ACC112 (cell line): ENCODE measurements at regions not wholly inside any gene's neighbourhood (a gene's known extent, or its start where the extent isn't known, plus 50 kb on each side); places are given as distances from the start of the nearest gene placed in this dataset.

ENCODE experiments used
- H2AFZ ChIP-seq: fragments of 200-600 bp; sonication (generic); one replicate; pipeline ENCODE4 v1.6.0; 2017; ENCODE audit warnings: antibody characterized with exemption, low read length; ENCODE audit not compliant: unreplicated experiment
- H3K27ac ChIP-seq: fragments of 200-600 bp; sonication (generic); 2 replicates; pipeline ENCODE4 v1.5.1; 2014; ENCODE audit warnings: low read depth, mild to moderate bottlenecking, antibody characterized with exemption, low read length, moderate library complexity
- H3K27me3 ChIP-seq: fragments of 200-600 bp; sonication (generic); 2 replicates; pipeline ENCODE4 v1.6.1; 2014; ENCODE audit warnings: mild to moderate bottlenecking, antibody characterized with exemption, low read length, moderate library complexity, mixed read lengths; ENCODE audit not compliant: insufficient read depth
- H3K36me3 ChIP-seq: fragments of 200-600 bp; sonication (generic); 2 replicates; pipeline ENCODE4 v1.6.1; 2016; ENCODE audit warnings: mild to moderate bottlenecking, antibody characterized with exemption, low read length, moderate library complexity, mixed read lengths; ENCODE audit not compliant: insufficient read depth
- H3K4me1 ChIP-seq: fragments of 200-600 bp; sonication (generic); one replicate; pipeline ENCODE4 v1.6.1; 2016; ENCODE audit warnings: low read length, mixed read lengths; ENCODE audit not compliant: insufficient read depth, unreplicated experiment, control insufficient read depth
- H3K4me3 ChIP-seq: fragments of 200-600 bp; sonication (generic); 2 replicates; pipeline ENCODE4 v1.5.1; 2014; ENCODE audit warnings: mild to moderate bottlenecking, low read depth, low read length
- H3K79me2 ChIP-seq: fragments of 200-600 bp; sonication (generic); one replicate; pipeline ENCODE4 v1.6.0; 2016; ENCODE audit warnings: low read length; ENCODE audit not compliant: control insufficient read depth, unreplicated experiment, insufficient read depth

DNA sequence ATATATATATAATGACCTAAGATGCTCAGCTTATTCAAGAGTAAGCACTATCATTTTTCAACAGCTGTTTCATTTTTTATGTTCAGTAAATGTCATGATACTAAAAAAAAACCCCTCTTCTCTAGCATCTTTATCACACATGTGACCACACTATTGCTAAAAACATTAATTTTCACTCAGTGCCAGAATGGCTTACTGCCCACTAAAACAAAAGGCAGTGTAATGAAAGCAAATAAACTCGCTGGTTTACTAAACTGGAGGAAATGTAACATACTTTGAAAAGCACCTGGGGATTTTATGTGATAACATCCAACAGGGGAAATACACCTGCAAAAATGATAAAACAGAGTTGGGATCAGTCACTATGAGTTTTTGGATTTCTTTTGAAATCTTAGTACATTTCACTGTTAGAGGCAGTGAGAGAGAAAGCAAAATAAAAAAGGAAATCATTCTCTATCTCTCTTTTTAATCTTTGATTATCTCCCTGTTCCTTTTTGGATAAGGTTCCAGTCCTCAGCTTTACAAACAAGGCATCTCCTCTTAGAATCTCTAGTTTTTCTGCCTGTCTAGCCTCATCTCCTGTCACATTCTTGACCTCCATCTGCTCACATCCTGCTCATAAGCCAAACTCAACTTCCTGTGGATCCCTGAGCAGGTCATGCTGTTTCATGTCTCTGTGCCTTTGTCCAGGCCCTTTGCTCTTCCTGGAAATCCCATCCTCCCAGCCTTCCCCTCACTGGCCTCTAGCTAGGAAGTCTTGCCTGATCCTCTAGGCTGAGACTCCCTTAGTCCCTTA lies 338.0 kb downstream of the MAN2A1 start:
- H3K27me3 ChIP-seq = no peaks in the 10 kb centered on the region
- no peak overlapping the region for H2AFZ ChIP-seq
- H3K79me2 ChIP-seq = no peaks in the 10 kb centered on the region
- no peak overlapping the region for H3K27ac ChIP-seq
- no peak overlapping the region for H3K4me3 ChIP-seq
- no peaks in the 10 kb centered on the region for H3K4me1 ChIP-seq
- no peaks in the 10 kb centered on the region for H3K36me3 ChIP-seq

DNA sequence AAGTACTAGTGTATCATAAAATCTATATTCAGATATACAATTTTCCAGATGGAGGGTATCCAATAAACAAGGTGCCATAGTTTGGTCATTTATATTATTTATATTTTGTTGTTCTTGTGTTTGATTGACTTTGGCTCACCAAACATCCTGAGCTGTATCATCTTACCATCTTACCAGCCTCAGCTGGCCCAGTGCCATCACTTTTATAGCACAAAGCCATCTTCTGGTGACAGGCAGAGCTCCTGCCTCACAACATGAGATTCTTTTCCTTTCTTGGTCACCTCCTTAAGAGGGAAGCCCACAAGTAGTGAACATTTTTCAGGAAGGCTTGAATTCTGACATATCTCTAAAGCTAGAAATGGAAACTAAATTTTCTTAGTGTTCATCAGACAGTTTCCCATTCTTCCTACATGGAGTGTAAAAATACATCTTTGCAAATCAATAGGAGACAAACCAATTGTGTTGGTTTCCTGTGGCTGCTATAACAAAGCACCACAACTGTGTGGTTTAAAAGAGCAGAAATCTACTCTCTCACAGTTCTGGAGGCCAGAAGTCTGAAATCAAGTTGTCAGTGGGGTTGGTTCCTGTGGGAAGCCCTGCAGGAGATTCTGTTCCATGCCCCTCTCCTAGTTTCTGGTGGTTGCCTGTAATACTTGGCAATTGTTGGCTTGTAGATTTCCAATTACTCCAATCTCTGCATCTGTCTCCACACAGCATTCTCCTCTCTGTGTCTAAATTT lies 341.8 kb downstream of the MAN2A1 start:
- Histone ChIP-seq H3K4me1 (no peaks in the 10 kb centered on the region), H3K79me2 (no peaks in the 10 kb centered on the region), H3K27ac (no peak overlapping the region), H3K27me3 (0 out of 2 replicates have a peak, but pooled peaks cover 5% of the 10 kb centered on the region), H3K36me3 (no peaks in the 10 kb centered on the region), H2AFZ (no peak overlapping the region), H3K4me3 (no peak overlapping the region)

- H3K27me3 ChIP-seq = 0 out of 2 replicates have a peak, but pooled peaks cover 5% of the 10 kb centered on the region
- H2AFZ ChIP-seq = no peak overlapping the region
- no peak overlapping the region for H3K27ac ChIP-seq
- no peaks in the 10 kb centered on the region for H3K79me2 ChIP-seq
- H3K4me1 ChIP-seq = no peaks in the 10 kb centered on the region
- no peaks in the 10 kb centered on the region for H3K36me3 ChIP-seq
- H3K4me3 ChIP-seq = no peak overlapping the region
These were observed 342.6 kb downstream of the MAN2A1 start for GRCh38 chr5:110032376-110032775.

GRCh38 chr5:110034056-110034600 lies 344.4 kb downstream of the MAN2A1 start:
- no peak overlapping the region for H3K27ac ChIP-seq
- H3K4me3 ChIP-seq = no peak overlapping the region
- no peaks in the 10 kb centered on the region for H3K79me2 ChIP-seq
- no peaks in the 10 kb centered on the region for H3K4me1 ChIP-seq
- H3K27me3 ChIP-seq = 0 out of 2 replicates have a peak, but pooled peaks cover 5% of the 10 kb centered on the region
- no peak overlapping the region for H2AFZ ChIP-seq
- H3K36me3 ChIP-seq = no peaks in the 10 kb centered on the region

DNA sequence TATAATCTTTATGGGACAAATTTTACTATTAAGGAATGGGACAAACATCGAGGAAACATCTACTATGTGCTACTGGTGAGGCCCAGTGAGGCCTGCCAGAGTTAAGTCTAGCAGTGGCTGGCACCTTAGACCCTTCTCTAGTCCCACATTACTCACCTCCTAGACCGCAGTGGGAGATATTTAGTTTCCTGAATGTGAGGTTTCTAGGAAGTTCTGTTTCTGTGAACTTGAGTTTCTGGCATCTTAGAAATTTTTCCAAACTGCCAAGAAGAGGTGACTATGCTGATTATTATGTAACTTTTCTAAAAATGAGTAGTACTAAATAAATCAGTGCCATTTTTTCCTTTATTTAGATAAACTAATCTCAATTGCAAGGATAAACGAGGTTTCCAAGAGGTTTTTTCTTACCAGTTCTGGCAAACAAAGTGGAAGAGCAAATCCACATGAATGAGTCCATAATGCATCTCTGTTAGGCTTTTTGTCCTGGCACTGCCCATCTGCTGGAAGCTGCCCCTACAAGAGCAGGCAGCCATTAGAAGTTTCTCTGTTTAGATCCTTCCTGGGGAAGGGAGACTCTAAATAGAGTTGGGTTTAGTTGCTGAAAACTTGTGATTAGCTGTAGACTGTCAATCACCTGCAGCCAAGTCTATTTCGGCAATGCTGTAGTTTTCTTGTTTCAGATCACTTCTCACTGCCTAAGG lies 348.7 kb downstream of the MAN2A1 start:
- Histone ChIP-seq H3K27me3 (0 out of 2 replicates have a peak, but pooled peaks cover 5% of the 10 kb centered on the region), H3K4me1 (no peaks in the 10 kb centered on the region), H2AFZ (no peak overlapping the region), H3K4me3 (no peak overlapping the region), H3K27ac (no peak overlapping the region), H3K79me2 (no peaks in the 10 kb centered on the region), H3K36me3 (no peaks in the 10 kb centered on the region)

DNA sequence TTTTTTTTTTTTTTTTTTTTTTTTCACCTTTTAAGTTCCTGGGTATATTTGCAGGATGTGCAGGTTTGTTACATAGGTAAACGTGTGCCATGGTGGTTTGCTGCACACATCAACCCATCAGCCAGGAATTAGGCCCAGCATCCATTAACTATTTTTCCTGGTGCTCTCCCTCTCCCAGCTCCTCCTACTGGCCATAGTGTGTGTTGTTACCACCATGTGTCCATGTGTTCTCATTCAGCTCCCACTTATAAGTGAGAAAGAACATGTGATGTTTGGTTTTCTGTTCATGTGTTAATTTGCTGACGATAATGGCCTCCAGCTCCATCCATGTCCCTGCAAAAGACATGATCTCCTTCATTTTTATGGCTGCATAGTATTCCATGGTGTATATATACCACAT lies 350.5 kb downstream of the MAN2A1 start:
- Histone ChIP-seq H2AFZ (no peak overlapping the region), H3K27ac (no peak overlapping the region), H3K27me3 (no peaks in the 10 kb centered on the region), H3K4me3 (no peak overlapping the region), H3K79me2 (no peaks in the 10 kb centered on the region), H3K4me1 (no peaks in the 10 kb centered on the region), H3K36me3 (no peaks in the 10 kb centered on the region)

DNA sequence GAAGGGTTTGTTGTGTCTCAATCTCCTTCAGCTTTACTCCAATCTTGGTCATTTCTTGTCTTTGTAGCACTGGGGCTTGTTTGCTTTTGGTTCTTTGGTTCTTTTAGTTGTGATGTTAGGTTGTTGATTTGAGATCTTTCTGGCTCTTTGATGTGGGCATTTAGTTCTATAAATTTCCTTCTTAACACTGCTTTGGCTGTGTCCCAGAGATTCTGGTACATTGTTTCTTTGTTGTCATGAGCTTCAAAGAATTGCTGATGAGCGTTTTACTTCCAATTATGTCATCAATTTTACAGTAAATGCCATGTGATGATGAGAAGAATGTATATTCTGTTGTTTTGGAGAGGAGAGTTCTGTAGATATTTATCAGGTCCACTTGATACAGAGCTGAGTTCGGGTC lies 353.3 kb downstream of the MAN2A1 start:
- H3K27me3 ChIP-seq = 0 out of 2 replicates have a peak, but pooled peaks cover 3% of the 10 kb centered on the region
- no peaks in the 10 kb centered on the region for H3K4me1 ChIP-seq
- no peak overlapping the region for H3K27ac ChIP-seq
- H3K4me3 ChIP-seq = no peak overlapping the region
- no peak overlapping the region for H2AFZ ChIP-seq
- no peaks in the 10 kb centered on the region for H3K36me3 ChIP-seq
- no peaks in the 10 kb centered on the region for H3K79me2 ChIP-seq

- Histone ChIP-seq H2AFZ (no peak overlapping the region), H3K4me1 (no peaks in the 10 kb centered on the region), H3K27me3 (peaks cover 11% of the 10 kb centered on the region; the same call in 1 of the 2 replicates), H3K4me3 (no peak overlapping the region), H3K27ac (no peak overlapping the region), H3K79me2 (no peaks in the 10 kb centered on the region), H3K36me3 (no peaks in the 10 kb centered on the region)
These were observed 355.4 kb downstream of the MAN2A1 start for GRCh38 chr5:110045158-110045557.

- peaks cover under 1% of the 10 kb centered on the region for H3K4me1 ChIP-seq
- no peaks in the 10 kb centered on the region for H3K36me3 ChIP-seq
- H3K79me2 ChIP-seq = no peaks in the 10 kb centered on the region
- H3K27me3 ChIP-seq = peaks cover 23% of the 10 kb centered on the region
- H3K27ac ChIP-seq = no peak overlapping the region
- H3K4me3 ChIP-seq = no peak overlapping the region
- no peak overlapping the region for H2AFZ ChIP-seq
These were observed 358.8 kb downstream of the MAN2A1 start for GRCh38 chr5:110048491-110048890.

DNA sequence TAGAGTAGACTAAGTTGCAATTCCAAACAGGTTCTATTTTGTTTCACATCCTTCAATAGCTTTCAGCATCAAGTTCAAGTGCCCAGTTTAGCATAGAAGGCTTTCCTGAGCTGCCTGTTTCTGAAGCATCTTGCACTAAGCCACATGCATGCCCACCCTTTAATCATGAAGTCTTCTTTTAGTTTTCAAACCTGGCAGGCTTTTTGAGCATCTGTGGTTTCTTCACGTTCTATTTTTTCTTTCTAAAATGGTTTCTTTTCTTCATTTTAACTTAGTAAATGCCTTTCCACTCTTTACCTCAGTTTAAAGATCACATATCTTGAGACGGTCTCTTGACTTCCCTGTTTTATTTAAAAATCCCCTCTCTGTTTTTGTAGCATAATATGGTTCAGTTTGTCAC lies 360.1 kb downstream of the MAN2A1 start:
- Histone ChIP-seq H3K27ac (no peak overlapping the region), H3K4me3 (no peak overlapping the region), H3K79me2 (no peaks in the 10 kb centered on the region), H3K4me1 (peaks cover 13% of the 10 kb centered on the region), H2AFZ (no peak overlapping the region), H3K27me3 (peaks cover 23% of the 10 kb centered on the region), H3K36me3 (no peaks in the 10 kb centered on the region)
